ENCODE measurements at regions not wholly inside any gene's neighbourhood (a gene's known extent, or its start where the extent isn't known, plus 50 kb on each side); places are given as distances from the start of the nearest gene placed in this dataset.

DNA sequence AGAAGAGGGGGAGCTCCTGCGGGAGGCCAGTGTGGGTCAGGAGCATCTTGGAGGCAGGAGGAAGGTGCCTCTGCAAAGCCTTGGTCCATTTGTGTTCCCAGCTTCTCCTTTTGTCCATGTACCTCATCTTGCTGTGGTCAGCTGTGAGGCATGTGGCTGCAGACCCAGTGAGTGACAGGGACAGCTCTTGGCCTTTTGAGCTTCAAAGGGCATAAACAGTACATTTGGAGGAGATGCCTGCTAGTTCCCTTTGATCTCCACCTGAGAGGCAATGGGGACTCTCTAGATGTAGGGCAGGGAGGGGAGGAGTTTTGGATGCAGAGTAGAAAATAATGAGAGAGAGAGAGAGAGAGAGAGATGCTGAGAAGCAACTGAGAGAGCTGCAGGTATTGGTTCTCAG is 270.0 kb downstream of the TLE3 start:
- DNase-seq (no peak), ATAC-seq (no peak)
- TF ChIP-seq, protein P1, sequence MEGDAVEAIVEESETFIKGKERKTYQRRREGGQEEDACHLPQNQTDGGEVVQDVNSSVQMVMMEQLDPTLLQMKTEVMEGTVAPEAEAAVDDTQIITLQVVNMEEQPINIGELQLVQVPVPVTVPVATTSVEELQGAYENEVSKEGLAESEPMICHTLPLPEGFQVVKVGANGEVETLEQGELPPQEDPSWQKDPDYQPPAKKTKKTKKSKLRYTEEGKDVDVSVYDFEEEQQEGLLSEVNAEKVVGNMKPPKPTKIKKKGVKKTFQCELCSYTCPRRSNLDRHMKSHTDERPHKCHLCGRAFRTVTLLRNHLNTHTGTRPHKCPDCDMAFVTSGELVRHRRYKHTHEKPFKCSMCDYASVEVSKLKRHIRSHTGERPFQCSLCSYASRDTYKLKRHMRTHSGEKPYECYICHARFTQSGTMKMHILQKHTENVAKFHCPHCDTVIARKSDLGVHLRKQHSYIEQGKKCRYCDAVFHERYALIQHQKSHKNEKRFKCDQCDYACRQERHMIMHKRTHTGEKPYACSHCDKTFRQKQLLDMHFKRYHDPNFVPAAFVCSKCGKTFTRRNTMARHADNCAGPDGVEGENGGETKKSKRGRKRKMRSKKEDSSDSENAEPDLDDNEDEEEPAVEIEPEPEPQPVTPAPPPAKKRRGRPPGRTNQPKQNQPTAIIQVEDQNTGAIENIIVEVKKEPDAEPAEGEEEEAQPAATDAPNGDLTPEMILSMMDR (IDR thresholded peaks at IDR 0.05), result no peak
- no peak for TF ChIP-seq POLR2A (IDR thresholded peaks at IDR 0.05)
- H3K4me3 ChIP-seq, result no peak overlapping the region
- no peaks in the 10 kb centered on the region for H3K27me3 ChIP-seq
- H3K9me3 ChIP-seq, result no peaks in the 10 kb centered on the region
- H3K27ac ChIP-seq, result no peak overlapping the region
- intact Hi-C loops (cut with DNase I), result no loop called here
- no peaks in the 10 kb centered on the region for H3K36me3 ChIP-seq (replicated peaks in 1 of 2; ENCODE audit: insufficient read depth in 1 of 2, low read depth in 2 of 2)
- 86 to 100% methylated on average over 1 of the region's 1 CpG for WGBS, 2 donors
- H3K4me1 ChIP-seq, result no peaks in the 10 kb centered on the region

DNA sequence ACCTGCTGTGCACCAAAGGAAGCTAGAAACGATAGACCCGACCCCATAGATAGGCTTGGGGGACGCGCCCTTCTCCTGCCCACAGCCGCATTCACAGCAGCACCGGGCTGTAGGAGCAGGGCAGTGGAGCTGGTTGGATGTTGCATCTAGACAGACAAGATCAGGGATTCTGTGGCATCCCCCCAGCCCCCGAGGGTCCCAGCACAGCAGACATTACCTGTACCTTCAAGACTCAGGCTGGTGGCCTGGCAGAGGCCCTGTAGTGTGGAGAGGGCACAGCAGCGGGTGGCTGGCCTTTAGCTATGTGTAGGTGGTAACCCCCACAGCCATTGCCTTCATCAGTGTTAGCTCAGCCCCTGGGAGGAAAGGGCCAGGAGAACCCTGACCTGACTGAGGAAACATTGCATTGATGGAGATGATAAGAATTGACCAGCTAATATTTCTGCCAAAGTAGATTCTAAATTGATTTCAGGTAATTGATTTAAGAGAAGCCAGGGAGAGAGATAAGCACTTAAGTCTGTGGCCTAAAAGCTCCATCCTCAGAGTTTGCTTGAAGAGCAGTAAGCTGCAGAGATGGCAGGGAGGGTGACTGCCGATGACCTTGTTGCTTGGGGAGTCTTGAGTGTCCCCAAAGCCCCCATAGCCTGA is 269.4 kb downstream of the TLE3 start:
- 55 to 75% methylated on average over 4 to 9 of the region's 9 CpGs for WGBS, 2 donors
- TF ChIP-seq, protein P1 (IDR thresholded peaks at IDR 0.05), result no peak
- no peak for TF ChIP-seq POLR2A (IDR thresholded peaks at IDR 0.05)
- Histone ChIP-seq H3K4me1 (no peaks in the 10 kb centered on the region), H3K27me3 (no peaks in the 10 kb centered on the region), H3K36me3 (replicated peaks in 1 of 2; ENCODE audit: insufficient read depth in 1 of 2, low read depth in 2 of 2) (no peaks in the 10 kb centered on the region), H3K4me3 (no peak overlapping the region), H3K9me3 (no peaks in the 10 kb centered on the region), H3K27ac (no peak overlapping the region)
- intact Hi-C loops (cut with DNase I), result no loop called here
- DNase-seq (no peak), ATAC-seq (no peak)

DNA sequence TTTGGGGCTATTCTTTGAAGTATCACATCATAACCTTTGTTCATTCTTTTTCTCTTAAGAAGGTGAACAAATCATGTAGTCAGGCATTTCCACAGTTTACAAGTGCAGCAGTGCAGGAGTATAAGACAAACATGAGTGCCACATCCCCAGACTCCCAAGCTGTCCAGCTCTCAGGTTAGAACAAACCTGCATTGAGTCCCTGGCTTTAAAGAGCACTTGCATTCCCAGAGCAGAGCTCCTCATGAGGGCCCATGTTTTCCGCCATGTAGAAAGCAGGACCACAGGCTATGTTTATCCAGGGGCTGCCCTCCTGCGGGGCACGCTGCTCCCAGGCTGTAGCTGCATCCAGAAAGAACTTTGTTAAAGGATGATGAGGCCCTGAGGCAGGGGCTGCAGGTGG is 267.7 kb downstream of the TLE3 start:
- ATAC-seq (no peak), DNase-seq (no peak)
- no peak for TF ChIP-seq POLR2A (IDR thresholded peaks at IDR 0.05)
- TF ChIP-seq, protein P1 (IDR thresholded peaks at IDR 0.05), result no peak
- intact Hi-C loops (cut with DNase I), result no loop called here
- no peak overlapping the region for H3K27ac ChIP-seq
- no peaks in the 10 kb centered on the region for H3K36me3 ChIP-seq (replicated peaks in 1 of 2; ENCODE audit: insufficient read depth in 1 of 2, low read depth in 2 of 2)
- no peak overlapping the region for H3K4me3 ChIP-seq
- H3K4me1 ChIP-seq, result no peaks in the 10 kb centered on the region
- H3K27me3 ChIP-seq, result no peaks in the 10 kb centered on the region
- H3K9me3 ChIP-seq, result no peaks in the 10 kb centered on the region
- 96% methylated on average over 3 of the region's 3 CpGs; no CpG with 5 or more reads in 1 of the 2 donors for WGBS, 2 donors

DNA sequence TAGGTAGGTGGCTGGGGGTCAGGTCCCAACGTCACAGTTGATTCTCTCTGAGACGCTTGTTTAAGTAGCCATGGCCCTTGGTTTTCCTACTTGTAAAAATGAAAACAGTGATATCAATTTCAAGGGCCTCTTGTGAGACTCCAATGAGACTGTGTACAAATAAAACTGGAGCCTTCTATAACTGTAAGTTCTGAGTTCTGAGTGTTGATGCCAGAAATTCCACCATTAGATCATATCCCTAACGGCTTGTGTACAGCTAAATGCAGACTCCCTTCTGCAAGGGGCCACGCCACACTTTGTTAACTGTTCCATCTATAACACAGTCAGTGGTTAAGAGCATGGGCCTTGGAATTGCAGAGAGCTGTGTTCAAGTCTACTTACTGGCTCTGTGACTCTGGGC is 267.3 kb downstream of the TLE3 start:
- Histone ChIP-seq H3K4me3 (no peak overlapping the region), H3K4me1 (no peaks in the 10 kb centered on the region), H3K36me3 (replicated peaks in 1 of 2; ENCODE audit: insufficient read depth in 1 of 2, low read depth in 2 of 2) (no peaks in the 10 kb centered on the region), H3K9me3 (no peaks in the 10 kb centered on the region), H3K27me3 (no peaks in the 10 kb centered on the region), H3K27ac (no peak overlapping the region)
- no peak for TF ChIP-seq POLR2A (IDR thresholded peaks at IDR 0.05)
- TF ChIP-seq, protein P1 (IDR thresholded peaks at IDR 0.05), result no peak
- intact Hi-C loops (cut with DNase I), result no loop called here
- ATAC-seq, result no peak
- 84 to 92% methylated on average over 4 of the region's 4 CpGs for WGBS, 2 donors
- DNase-seq, result no peak

DNA sequence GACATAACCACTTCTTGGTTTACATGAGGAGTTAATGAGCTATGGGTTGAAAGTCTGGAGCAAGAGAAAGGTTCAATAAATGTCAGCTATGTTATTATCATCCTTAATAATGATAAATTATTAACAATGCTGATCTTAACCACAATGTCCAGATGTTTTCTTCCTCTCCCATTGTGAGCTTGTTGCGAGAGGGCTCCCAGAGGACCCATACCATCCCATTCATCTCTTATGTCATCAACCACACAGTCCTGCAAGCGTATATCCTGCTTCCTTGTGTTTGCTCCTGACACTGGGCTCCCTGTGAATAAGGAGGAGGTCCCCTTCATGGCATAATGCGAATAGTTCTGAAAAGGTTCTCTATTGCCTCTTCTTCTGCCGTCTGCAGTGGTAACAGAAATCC is 266.8 kb downstream of the TLE3 start:
- H3K9me3 ChIP-seq, result no peaks in the 10 kb centered on the region
- ATAC-seq (no peak), DNase-seq (no peak)
- intact Hi-C loops (cut with DNase I), result no loop called here
- H3K4me1 ChIP-seq, result no peaks in the 10 kb centered on the region
- no peak overlapping the region for H3K27ac ChIP-seq
- 81 to 89% methylated on average over 4 of the region's 4 CpGs for WGBS, 2 donors
- H3K4me3 ChIP-seq, result no peak overlapping the region
- TF ChIP-seq, protein P1 (IDR thresholded peaks at IDR 0.05), result no peak
- TF ChIP-seq POLR2A (IDR thresholded peaks at IDR 0.05), result no peak
- H3K36me3 ChIP-seq (replicated peaks in 1 of 2; ENCODE audit: insufficient read depth in 1 of 2, low read depth in 2 of 2), result no peaks in the 10 kb centered on the region
- H3K27me3 ChIP-seq, result no peaks in the 10 kb centered on the region
